NCI-H2171 treated with DMSO at 0.1 percent for 48 hours (cell line): ENCODE measurements at regions not wholly inside any gene's neighbourhood (a gene's known extent, or its start where the extent isn't known, plus 50 kb on each side); places are given as distances from the start of the nearest gene placed in this dataset.
"Not testable (repeated sequence)": the region's sequence is repeated elsewhere in the genome, so short reads cannot be mapped to it uniquely, and the experiment has no call there.

Experiments
- DNase-seq: peaks from one replicate; lab custom pipeline; 2025; lab: John Stamatoyannopoulos, UW

DNA sequence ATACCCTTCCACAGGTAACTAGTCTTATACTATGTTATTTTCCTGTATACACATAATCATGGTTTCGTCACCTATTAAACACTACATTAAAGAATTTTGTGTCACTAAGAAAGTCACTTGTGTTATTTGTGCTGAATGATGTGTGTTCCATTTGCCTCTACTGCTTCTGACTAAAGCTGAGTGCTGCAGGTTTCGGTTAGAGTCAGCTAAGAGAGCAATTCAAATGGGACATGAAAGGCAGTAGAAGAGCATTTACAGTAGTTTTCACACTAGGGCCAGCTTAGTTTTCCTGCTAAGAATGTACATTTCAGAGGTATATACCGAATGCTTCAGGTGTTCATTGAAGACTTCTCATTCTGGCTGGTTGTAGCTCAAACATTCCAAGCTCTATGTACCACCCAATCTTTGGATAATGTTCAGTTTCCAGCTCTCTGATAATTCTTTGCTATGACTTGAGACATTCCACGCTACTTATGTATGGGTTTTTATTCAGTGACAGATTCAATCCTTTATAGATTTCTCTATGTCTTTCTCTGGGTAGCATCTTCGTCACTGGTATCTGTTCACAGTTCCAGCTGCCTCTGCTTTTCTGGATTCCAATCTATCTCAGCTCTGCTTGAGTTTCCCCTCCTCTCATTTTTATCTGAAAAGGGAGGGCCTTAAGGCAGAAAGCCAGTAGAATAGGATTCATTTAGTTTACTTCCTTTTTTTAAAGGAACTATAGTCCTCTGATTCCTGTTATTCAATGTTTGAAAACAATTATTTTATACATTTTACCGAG, 164.4 kb downstream of the CXXC4 start:
- no peak for DNase-seq

DNA sequence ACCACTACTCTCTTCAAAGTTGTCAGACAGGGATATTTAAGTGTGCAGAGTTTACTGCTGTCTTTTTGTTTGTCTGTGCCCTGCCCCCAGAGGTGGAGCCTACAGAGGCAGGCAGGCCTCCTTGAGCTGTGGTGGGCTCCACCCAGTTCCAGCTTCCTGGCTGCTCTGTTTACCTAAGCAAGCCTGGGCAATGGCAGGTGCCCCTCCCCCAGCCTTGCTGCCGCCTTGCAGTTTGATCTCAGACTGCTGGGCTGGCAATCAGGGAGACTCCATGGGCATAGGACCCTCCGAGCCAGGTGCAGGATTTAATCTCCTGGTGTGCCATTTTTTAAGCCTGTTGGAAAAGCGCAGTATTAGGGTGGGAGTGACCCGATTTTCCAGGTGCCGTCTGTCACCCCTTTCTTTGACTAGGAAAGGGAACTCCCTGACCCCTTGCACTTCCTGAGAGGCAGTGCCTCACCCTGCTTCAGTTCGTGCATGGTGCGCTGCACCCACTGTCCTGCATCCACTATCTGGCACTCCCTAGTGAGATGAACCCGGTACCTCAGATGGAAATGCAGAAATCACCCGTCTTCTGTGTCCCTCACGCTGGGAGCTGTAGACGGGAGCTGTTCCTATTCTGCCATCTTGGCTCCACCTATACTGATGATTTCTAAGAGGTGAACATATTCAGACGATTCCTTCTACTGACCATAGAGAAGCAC, 167.6 kb downstream of the CXXC4 start:
- not testable (repeated sequence) for DNase-seq

DNA sequence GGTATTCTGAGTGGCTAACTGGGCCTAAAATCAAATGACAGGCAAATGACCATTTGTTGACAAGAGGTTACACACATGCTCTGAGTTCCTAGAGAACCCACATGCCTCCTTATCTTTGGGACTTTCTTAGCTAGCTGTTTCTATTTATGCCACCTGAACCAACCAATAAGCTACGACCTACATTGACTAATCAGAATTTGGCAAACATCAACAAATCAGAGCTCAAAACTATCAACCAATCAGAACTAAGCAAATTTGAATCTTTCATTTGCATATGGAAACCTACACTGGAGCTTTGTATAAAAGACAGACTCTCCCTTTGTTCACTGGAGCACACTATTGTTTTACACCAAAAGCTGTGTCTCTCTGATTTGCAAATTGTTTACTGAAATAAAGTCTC, 192.0 kb downstream of the CXXC4 start:
- no peak for DNase-seq

DNA sequence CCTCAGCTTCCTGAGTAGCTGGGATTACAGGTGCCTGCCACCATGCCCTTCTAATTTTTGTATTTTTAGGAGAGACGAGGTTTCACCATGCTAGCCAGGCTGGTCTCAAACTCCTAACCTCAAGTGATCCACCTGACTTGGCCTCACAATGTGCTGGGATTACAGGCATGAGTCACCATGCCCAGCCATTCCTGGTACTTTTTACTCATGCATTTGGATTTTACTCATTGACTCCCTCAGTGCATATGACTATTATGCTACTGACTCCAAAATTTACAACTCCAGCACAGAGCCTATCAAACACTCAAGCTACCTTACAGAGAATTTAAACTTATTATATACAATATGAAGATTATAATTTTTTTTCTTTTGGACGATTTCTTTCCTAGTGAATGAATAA, 199.9 kb downstream of the CXXC4 start:
- no peak for DNase-seq

DNA sequence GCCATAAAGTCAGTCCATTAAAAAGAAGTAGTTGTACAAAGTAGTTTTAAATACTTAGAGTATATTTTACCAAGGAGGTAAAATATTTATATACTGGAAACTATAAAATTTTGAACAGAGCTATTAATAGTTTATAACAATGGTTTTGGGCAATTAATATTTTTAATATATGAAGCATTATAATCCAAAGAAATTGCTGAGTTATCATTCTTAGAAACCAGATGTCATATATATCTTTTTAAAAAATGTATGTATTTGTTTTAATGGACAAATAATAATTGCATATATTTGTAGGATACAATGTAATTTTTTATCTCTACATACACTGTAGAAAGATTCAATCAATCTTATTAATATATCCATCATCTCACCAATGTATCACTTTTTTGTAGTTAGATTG, 207.8 kb downstream of the CXXC4 start:
- no peak for DNase-seq

DNA sequence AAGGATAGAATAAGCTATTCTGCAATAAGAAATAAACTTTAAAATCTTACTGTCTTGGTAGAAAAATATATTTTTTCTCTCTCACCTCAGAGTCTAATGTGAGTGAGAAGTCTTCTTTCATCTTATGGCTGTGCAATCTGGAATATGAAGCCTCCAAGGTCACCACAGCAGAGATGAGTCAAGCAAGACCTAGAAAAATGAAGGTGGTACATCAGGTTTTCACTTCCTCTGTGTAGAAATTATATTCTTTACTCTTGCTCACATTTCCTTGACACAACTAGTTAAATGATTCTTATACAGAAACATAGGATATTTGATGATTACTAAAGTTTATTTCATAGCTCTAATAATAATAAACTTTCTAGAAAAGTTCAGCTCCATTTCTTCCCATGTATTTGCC, 211.4 kb downstream of the CXXC4 start:
- DNase-seq = no peak

DNA sequence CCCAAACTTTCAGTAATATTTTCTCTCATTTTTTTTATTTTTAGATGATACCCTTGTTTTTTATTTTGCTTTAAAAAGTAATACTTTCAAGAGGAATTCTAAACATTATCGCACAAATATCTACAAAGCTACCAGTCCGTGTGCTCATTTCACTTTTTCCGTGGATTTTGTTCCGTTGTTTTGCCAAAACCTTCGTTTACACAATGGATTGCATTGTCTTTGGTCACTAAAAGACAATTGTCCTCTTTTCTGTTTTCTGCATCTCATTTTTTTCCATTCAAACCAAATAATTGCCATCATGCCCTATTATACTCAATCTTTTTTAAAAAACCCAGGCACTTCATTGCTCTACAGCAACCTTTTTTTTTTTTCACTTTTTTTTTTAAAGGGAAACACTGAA, 214.9 kb downstream of the CXXC4 start:
- no peak for DNase-seq

DNA sequence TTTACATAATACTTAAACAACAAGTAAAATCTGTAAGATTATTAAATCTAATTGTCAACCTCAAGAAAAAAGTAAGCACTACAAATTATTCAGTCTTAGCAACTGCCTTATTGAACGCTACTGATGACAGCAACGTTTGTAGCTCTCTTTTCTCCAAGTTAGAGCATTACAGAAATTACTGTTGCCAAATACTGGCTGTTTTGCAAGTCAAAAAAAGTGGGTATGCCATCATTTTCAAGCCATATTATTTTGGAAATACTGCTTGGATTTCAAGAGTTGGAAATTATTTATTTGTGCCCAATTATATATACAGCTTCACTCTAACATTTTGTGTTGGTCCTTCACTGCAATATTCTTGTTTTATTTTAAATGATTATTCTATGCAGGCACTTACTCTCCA, 221.7 kb downstream of the CXXC4 start:
- no peak for DNase-seq

DNA sequence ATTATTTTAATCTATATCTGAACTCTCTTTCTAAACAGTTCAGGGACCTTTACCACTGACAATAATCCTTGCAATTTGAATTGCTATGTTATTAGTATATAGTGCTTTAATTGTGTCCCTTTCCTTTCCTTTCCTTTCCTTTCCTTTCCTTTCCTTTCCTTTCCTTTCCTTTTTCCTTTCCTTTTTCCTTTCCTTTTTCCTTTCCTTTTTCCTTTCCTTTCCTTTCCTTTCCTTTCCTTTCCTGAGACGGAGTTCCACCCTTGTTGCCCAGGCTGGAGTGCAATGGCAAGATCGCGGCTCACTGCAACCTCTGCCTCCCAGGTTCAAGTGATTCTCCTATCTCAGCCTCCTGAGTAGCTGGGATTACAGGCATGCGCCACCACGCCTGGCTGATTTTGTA, 225.1 kb downstream of the CXXC4 start:
- not testable (repeated sequence) for DNase-seq

DNA sequence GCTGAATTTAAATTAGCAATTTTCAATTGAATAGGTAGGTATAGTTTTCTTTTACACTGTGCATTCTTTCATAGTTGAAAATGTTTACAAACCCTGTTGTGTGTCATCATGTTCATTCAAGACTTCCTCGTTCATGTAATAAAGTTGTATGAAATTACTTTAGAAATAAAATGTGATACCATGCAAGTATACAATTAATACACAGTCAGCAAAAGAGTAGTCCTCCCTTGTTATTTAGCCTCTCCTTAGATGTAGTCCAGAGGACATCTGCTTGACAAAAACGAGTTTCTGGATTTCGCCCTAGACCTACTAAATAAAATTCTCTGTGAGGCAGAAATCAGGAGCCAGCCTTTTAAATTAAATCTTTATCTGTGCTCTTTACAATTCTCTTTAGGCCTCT, 231.6 kb downstream of the CXXC4 start:
- DNase-seq = no peak

DNA sequence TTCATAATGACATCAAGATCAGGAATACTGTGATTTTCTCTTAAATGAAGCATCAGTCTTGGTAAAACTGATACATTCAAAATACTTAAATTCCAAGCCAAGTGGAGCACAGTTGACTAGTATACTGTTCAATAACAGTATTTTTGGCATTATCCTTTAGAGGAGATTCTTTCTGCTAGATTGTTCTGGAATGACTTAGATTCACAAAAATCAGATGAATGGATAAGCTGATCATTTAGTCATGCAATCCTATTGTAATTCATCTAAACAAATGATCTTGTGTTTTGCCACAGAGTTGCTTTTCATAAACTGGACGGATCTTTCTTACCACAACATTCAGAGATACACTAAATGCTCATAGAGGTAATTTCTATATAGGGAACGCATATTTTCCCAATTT, 232.0 kb downstream of the CXXC4 start:
- DNase-seq = no peak

DNA sequence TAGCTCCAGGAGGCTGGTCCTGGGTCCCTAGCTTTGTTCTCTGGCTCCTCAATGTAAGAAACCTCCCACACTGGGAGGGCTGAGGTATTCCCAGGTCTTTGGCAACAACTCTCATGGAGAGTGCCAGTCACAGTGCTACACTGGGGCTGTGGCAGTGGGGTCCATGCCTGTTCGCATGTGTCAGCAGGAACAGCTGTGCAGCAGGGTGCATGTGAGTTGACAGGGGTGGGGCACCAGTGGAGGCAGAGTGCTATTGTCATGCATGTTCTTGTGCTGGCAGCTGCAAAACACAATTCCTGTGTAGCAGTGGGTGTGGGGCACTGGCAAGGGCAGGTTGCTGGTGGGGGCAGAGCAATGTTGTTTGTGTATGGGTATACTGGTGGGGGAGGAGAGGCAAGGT, 246.0 kb downstream of the CXXC4 start:
- no peak for DNase-seq

DNA sequence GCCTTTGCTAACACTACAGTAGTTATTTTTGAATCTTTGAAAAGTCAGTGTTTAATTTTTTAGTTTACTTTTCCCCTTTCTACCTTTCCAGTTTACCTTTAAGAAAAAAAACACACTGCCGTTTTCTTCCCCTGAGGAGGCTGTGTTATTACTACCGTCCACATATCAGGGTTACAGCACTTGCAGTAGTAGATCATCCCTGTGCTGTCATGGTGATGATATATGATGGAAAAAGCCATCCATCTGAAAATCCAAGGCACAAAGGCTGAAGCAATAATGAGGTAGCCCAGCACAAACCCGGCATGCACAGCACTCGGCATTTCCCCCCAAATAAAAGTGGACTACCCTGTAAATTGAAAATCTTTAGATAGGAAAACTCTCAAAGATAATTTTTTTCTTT, 258.7 kb downstream of the CXXC4 start:
- DNase-seq = no peak

DNA sequence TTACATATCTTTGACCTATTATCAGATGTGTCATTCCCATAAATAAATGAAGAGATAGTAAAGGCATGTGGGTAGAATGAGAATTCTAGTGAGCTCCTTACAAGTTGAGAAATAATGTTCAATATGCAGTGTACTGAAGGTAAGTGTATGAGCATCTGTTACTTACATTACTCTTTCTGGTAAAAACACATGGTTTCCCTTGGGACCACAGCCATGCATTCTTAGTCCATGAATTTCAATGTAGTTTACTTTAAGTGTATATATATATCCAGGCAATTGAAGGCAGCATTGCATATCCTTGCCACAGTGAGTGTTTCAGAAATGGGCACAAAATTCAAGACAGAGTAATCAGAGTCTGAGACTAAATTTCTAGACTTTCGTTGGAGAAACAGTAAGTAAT, 277.2 kb downstream of the CXXC4 start:
- DNase-seq = no peak

DNA sequence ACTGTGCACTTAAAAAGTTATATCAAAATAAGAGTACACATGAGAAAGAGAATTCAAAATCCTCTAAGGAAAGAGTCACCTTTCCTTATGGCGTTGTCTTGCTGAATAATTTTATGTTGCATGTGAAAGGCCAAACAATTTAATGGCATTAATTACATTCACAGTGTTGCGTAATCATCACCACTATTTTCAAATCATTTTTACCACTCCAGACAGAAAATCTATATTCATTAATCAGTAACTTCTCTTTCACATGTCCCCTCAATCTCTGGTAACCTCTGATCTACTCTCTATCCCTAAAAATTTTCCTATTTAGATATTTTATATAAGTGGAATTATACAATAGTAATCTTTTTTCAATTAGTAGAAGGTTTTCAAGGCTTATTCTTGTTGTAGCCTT, 283.0 kb downstream of the CXXC4 start:
- DNase-seq = no peak

DNA sequence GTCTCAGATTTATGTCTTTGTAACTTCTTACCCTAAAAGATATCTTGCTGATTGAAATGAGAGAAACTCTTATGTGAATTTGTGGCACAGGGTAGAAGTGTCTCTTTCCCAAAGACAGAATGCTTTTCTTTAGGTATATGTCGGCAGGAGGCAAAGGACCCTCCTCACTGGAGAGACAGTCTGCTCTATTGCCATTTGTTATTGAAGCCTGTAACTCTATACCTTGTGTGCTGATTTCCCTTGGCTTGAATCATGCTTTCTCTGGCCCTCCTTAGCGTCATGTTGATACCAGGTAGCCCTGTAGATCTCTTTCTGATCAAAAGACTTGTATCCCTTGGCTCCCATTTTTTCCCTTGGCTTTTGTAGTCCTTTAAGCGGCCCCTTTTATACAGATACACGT, 284.3 kb downstream of the CXXC4 start:
- DNase-seq = no peak

DNA sequence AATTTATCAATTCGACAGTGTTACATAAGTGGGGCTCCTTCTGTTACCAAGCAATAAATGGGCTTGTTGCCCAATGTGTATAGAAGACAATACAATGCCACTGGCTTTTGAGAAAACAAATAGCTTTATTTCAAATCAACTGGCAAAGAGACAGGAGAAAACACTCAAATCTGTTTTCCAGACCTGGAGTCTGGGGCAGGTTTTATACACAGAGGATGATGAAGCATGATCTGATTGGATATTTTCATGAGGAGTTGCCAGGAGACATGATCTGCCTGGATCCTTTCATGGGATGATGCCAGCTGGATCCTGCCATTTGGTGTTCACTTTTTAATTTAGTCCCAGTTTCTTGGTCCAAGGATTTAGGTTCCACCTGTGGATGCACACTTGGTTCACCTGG, 287.9 kb downstream of the CXXC4 start:
- no peak for DNase-seq

DNA sequence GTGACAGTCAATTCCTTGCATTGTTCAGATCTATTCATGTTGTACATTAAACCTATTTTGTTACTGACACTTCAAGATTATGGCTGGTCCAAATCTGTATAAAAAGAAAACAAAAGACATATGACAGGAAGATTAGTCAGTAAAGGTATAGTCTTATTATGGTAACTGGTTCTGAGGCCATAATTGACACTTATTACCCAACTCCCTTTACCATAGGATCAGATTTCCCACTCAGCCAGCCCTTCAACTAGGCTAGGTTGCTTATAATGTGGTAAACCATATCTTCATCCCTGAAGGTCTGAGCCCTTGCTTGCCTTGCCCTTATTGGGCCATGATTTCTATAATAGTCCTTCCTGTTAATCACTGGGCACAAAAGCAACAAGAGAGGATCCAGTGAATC, 289.6 kb downstream of the CXXC4 start:
- DNase-seq = no peak

DNA sequence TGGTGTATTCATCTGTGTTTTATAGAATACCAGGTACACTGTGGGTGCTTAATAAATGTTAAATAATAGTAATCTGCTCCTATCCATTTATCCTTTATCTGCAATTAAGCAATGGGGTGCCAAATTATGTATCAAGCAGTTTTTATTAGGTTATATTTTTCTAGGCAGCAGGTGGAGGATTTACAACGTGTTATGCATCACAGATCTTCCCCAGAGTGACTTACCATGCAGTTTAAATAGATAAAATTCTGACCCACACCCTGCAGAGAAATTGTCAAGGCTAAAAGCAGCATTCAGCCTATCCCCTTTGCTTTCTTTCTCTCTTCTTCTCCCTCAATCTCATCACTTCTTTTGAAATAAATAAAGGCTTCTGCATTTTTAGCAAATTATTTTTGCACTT, 306.4 kb downstream of the CXXC4 start:
- no peak for DNase-seq

DNA sequence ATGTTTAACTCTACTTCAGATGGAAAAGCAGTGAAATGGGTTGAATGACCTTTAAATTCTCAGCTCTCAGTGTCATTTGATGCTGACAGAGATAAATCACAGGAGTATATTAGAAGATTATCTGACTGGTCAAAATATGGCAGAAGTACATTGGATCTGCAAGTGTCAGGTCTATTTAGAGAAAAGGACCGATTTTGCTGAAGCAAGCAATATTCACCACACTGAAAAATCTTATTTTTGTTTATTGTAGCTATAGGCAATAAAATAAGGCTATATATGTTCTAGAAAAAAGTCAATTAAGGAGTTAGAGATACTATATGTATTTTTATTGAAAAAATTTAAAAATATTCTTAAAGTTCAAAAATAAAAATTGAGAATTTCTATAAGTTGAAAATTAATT, 325.3 kb downstream of the CXXC4 start:
- no peak for DNase-seq

DNA sequence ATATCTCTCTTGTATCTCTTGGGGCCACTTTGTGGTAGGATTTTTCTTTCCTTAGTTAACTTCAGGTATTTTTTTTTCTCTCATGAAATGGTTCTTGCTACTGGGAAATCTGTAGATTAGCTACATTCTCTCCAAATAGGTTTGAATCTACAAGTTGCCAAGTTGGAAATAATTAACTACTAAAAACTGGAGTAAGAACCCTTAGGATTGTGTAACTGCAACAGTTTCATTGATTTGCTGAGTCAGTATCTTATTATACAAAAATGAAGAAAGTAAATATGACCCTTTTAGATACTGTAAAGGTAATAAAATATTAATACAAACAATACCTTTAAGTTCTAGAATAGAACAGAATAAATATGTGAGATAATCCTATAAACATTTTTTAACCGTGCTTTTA, 327.9 kb downstream of the CXXC4 start:
- no peak for DNase-seq

DNA sequence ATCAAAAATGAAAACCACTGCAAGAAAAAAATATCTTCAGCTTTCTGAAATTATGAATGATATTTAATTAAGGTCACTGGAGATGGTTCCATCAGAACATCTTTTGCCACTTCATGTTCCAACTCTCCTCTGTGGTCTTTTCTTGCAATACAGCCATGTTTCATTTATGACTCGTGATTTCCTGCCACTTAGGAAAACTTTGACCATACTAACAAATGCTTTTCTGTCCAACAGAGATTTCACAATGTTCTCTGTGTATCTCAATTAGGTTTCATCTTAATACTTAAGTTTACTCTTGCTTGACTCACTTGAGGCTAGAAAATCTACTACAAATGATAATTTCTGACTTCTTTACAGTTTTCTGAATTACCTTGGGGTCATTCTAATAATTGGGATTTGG, 330.9 kb downstream of the CXXC4 start:
- DNase-seq = no peak

DNA sequence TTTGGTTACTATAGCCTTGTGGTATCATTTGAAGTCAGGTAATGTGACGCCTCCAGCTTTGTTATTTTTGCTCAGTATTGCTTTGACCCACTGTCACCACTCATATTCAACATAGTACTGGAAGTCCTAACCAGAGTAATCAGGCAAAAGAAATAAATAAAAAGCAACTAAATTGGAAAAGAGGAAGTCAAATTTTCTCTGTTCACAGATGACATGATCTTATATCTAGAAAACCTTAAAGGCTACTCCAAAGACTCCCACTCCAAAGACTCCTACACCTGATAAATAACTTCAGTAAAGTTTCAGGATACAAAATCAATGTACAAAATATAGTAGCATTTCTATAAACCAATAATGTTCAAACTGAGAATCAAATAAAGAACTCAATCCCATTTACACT, 348.6 kb downstream of the CXXC4 start:
- no peak for DNase-seq

DNA sequence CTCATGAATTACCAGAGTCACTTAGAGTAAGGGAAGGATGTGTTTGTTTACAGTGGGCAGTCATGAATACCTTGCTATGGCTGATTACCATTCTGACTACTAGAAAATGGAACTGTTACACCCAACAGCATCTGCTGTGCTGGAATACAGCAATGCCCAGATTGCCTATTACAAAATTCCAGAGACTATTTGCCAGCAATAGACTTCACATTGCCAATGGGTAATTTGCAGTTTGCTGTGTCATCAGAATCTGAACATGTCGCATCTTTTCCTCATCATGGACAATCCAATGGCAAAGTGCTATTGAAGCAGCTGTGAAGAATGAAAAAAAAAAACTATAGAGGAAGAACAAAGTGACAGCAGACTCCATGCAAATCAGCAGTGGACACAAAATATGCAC, 356.6 kb downstream of the CXXC4 start:
- no peak for DNase-seq
